IMR-90 (cell line): ENCODE measurements at regions not wholly inside any gene's neighbourhood (a gene's known extent, or its start where the extent isn't known, plus 50 kb on each side); places are given as distances from the start of the nearest gene placed in this dataset.

ENCODE experiments used
- ATAC-seq: fragments of 200-7000 bp; cut with Tn5 transposase; 2 replicates; pipeline ENCODE4 v1.9.1; 2020; ENCODE audit warnings: low read depth, mild to moderate bottlenecking, moderate library complexity
- BruUV-seq: library from RNA; stranded (reverse); fragments of 400-500 nt; replicated peaks from 2 replicates; lab custom pipeline; 2021; lab: Mats Ljungman, UMichigan
- CTCF ChIA-PET: fragments of 300-600 bp; formaldehyde crosslinking; extraction: SDS; loops from one replicate; lab custom pipeline; 2021; ENCODE audit warnings: antibody characterized with exemption; lab: Yijun Ruan, JAX
- POLR2A ChIA-PET: fragments of 300-600 bp; sonication (Branson Sonifier 250); formaldehyde crosslinking; loops from one replicate; lab custom pipeline; 2022; ENCODE audit warnings: antibody characterized with exemption; ENCODE audit not compliant: unreplicated experiment; lab: Charles Lee
- DNase-seq: peaks from one replicate; pipeline ENCODE4 v3.0.0; 2013
- H2AFZ ChIP-seq: replicated peaks from 2 replicates; pipeline ENCODE3; 2013; ENCODE audit warnings: low read length, mild to moderate bottlenecking; ENCODE audit not compliant: poor library complexity
- H2AK5ac ChIP-seq: 2 replicates; pipeline ENCODE4 v1.6.1; 2013; ENCODE audit warnings: low read depth, low read length, inconsistent platforms
- H2AK9ac ChIP-seq: replicated peaks from 2 replicates; pipeline ENCODE3; 2013; ENCODE audit warnings: mild to moderate bottlenecking, low read depth, low read length, moderate library complexity; ENCODE audit not compliant: poor library complexity
- H2BK120ac ChIP-seq: 2 replicates; pipeline ENCODE4 v1.6.1; 2013; ENCODE audit warnings: low read depth, low read length, inconsistent platforms
- H2BK15ac ChIP-seq: 3 replicates; pipeline ENCODE4 v1.6.1; 2013; ENCODE audit warnings: low read depth, low read length, inconsistent platforms
- H2BK20ac ChIP-seq: 2 replicates; pipeline ENCODE4 v1.6.1; 2013; ENCODE audit warnings: low read depth, mild to moderate bottlenecking, inconsistent platforms, low read length, moderate library complexity
- H2BK5ac ChIP-seq: 2 replicates; pipeline ENCODE4 v1.6.1; 2013; ENCODE audit warnings: mild to moderate bottlenecking, low read depth, low read length, inconsistent platforms; ENCODE audit not compliant: poor library complexity, severe bottlenecking
- H3K14ac ChIP-seq: replicated peaks from 2 replicates; pipeline ENCODE4 v1.6.1; 2013; ENCODE audit warnings: low read depth, low read length, inconsistent platforms
- H3K18ac ChIP-seq: 2 replicates; pipeline ENCODE4 v1.6.1; 2013; ENCODE audit warnings: low read depth, low read length, control low read depth
- H3K23ac ChIP-seq: 2 replicates; pipeline ENCODE4 v1.6.1; 2013; ENCODE audit warnings: low read depth, low read length, inconsistent platforms
- H3K27ac ChIP-seq: 2 replicates; pipeline ENCODE4 v1.5.1; 2013; ENCODE audit warnings: mild to moderate bottlenecking, control low read depth, low read length; ENCODE audit not compliant: insufficient read depth
- H3K27me3 ChIP-seq: 2 replicates; pipeline ENCODE4 v1.6.1; 2013; ENCODE audit warnings: low read length; ENCODE audit not compliant: control insufficient read depth, insufficient read depth
- H3K36me3 ChIP-seq: 2 replicates; pipeline ENCODE4 v1.6.1; 2013; ENCODE audit warnings: low read length, mixed read lengths; ENCODE audit not compliant: control insufficient read depth, insufficient read depth
- H3K4ac ChIP-seq: 2 replicates; pipeline ENCODE4 v1.6.1; 2013; ENCODE audit warnings: low read depth, low read length, inconsistent platforms
- H3K4me1 ChIP-seq: 2 replicates; pipeline ENCODE4 v1.6.1; 2013; ENCODE audit warnings: low read length, mixed read lengths; ENCODE audit not compliant: control insufficient read depth, insufficient read depth
- H3K4me2 ChIP-seq: 2 replicates; pipeline ENCODE4 v1.6.1; 2013; ENCODE audit warnings: low read depth, mild to moderate bottlenecking, control low read depth, low read length, moderate library complexity
- H3K4me3 ChIP-seq: 2 replicates; pipeline ENCODE4 v1.5.1; 2013; ENCODE audit warnings: low read depth, mild to moderate bottlenecking, control low read depth, low read length, moderate library complexity; ENCODE audit not compliant: insufficient read depth
- H3K56ac ChIP-seq: 2 replicates; pipeline ENCODE4 v1.6.1; 2013; ENCODE audit warnings: low read length, inconsistent platforms; ENCODE audit not compliant: insufficient read depth; ENCODE audit errors: extremely low read depth
- H3K79me1 ChIP-seq, 2 experiments: 2 replicates each; pipeline ENCODE4 v1.6.1; 2013; ENCODE audit warnings: low read length in 2 of 2, inconsistent platforms in 1 of 2, low read depth in 1 of 2
- H3K9ac ChIP-seq: 2 replicates; pipeline ENCODE4 v1.6.1; 2013; ENCODE audit warnings: low read depth, low read length, control low read depth
- H3K9me1 ChIP-seq: 2 replicates; pipeline ENCODE4 v1.6.1; 2013; ENCODE audit warnings: low read length, inconsistent platforms; ENCODE audit not compliant: insufficient read depth
- H3K9me3 ChIP-seq: 2 replicates; pipeline ENCODE4 v1.6.1; 2013; ENCODE audit warnings: low read length; ENCODE audit not compliant: control insufficient read depth, insufficient read depth
- H4K20me1 ChIP-seq: 2 replicates; pipeline ENCODE4 v1.6.1; 2013; ENCODE audit warnings: low read length, inconsistent platforms; ENCODE audit not compliant: insufficient read depth
- H4K5ac ChIP-seq: 2 replicates; pipeline ENCODE4 v1.6.1; 2013; ENCODE audit warnings: mild to moderate bottlenecking, low read depth, low read length, control low read depth
- H4K8ac ChIP-seq, 2 experiments: 2 replicates each; pipeline ENCODE4 v1.6.1; 2013; ENCODE audit warnings: low read depth in 2 of 2, low read length in 2 of 2, control low read depth in 1 of 2, inconsistent platforms in 1 of 2
- H4K91ac ChIP-seq: 2 replicates; pipeline ENCODE4 v1.6.1; 2013; ENCODE audit warnings: low read depth, low read length, inconsistent platforms; ENCODE audit not compliant: insufficient read depth
- BHLHE40 ChIP-seq: fragments of 150-350 bp; IDR thresholded peaks from 2 replicates; pipeline ENCODE4 v1.6.1; 2016; ENCODE audit warnings: mild to moderate bottlenecking, low read depth, low read length
- CEBPB ChIP-seq: IDR thresholded peaks from 2 replicates; pipeline ENCODE4 v1.6.1; 2012; ENCODE audit warnings: low read depth, low read length, improper control_type of control experiment
- CHD1 ChIP-seq: IDR thresholded peaks from 2 replicates; pipeline ENCODE4 v1.6.1; 2012; ENCODE audit warnings: low read depth, low read length, improper control_type of control experiment
- ELK1 ChIP-seq: fragments of 150-350 bp; IDR thresholded peaks from 2 replicates; pipeline ENCODE4 v1.6.1; 2016; ENCODE audit warnings: low read depth, mild to moderate bottlenecking, low read length, moderate library complexity, borderline replicate concordance
- FOS ChIP-seq: fragments of 150-350 bp; IDR thresholded peaks from 2 replicates; pipeline ENCODE4 v1.6.1; 2016; ENCODE audit warnings: low read depth, low read length
- MAFK ChIP-seq: IDR thresholded peaks from 2 replicates; pipeline ENCODE4 v1.6.1; 2012; ENCODE audit warnings: low read depth, low read length, improper control_type of control experiment
- MAZ ChIP-seq: IDR thresholded peaks from 2 replicates; pipeline ENCODE4 v1.6.1; 2012; ENCODE audit warnings: low read depth, mild to moderate bottlenecking, low read length, improper control_type of control experiment, moderate library complexity, borderline replicate concordance
- MXI1 ChIP-seq: IDR thresholded peaks from 2 replicates; pipeline ENCODE4 v1.6.1; 2012; ENCODE audit warnings: low read depth, mild to moderate bottlenecking, low read length, moderate library complexity, borderline replicate concordance
- NFE2L2 ChIP-seq: fragments of 150-350 bp; IDR thresholded peaks from 2 replicates; pipeline ENCODE4 v1.6.1; 2016; ENCODE audit warnings: low read depth, mild to moderate bottlenecking, low read length
- POLR2A ChIP-seq: IDR thresholded peaks from 2 replicates; pipeline ENCODE4 v1.6.1; 2012; ENCODE audit warnings: mild to moderate bottlenecking, low read depth, low read length
- RAD21 ChIP-seq: IDR thresholded peaks from 2 replicates; pipeline ENCODE4 v1.6.1; 2012; ENCODE audit warnings: low read length, improper control_type of control experiment
- RCOR1 ChIP-seq: IDR thresholded peaks from 2 replicates; pipeline ENCODE4 v1.6.1; 2012; ENCODE audit warnings: mild to moderate bottlenecking, low read length, improper control_type of control experiment; ENCODE audit not compliant: insufficient replicate concordance
- RFX5 ChIP-seq: IDR thresholded peaks from 2 replicates; pipeline ENCODE4 v1.8.0; 2012; ENCODE audit warnings: low read depth, mild to moderate bottlenecking, low read length, moderate library complexity
- SMC3 ChIP-seq: fragments of 150-350 bp; IDR thresholded peaks from 2 replicates; pipeline ENCODE4 v1.6.1; 2016; ENCODE audit warnings: low read depth, mild to moderate bottlenecking, antibody characterized with exemption, low read length, moderate library complexity
- WGBS, 2 experiments: methylation state at CpG; one replicate each; pipeline versions ENCODE4 v1.1.5 to v1.1.7; 2013; ENCODE audit warnings: missing lambda C conversion rate in 2 of 2; ENCODE audit not compliant: insufficient read length in 1 of 2; ENCODE audit errors: extremely low coverage in 2 of 2; 5-methylcytosine and 5-hydroxymethylcytosine counted together
- dilution Hi-C: fragments of 300-500 bp; cut with HindIII; formaldehyde crosslinking; loops from one replicate; pipeline ENCODE4 v1.14.3; 2018; ENCODE audit warnings: low sequenced_read_pairs; ENCODE audit not compliant: unreplicated experiment
- in situ Hi-C: fragments of 300-500 bp; cut with MboI; formaldehyde crosslinking; loops from 3 replicates; pipeline ENCODE4 v1.14.3; 2019; ENCODE audit warnings: low sequenced_read_pairs, inconsistent platforms, mixed read lengths
- intact Hi-C: fragments of 100-400 bp; cut with micrococcal nuclease; formaldehyde crosslinking; loops from 2 replicates; pipeline ENCODE4 v1.10.0; 2022
- TF ChIP-seq, protein P1 (sequence below): fragments of 150-350 bp; IDR thresholded peaks from 2 replicates; pipeline ENCODE4 v1.6.1; 2017; ENCODE audit warnings: mild to moderate bottlenecking, antibody characterized with exemption, low read length, low read depth
- TF ChIP-seq, protein P2 (sequence below): conservative IDR thresholded peaks from 2 replicates; pipeline ENCODE4 v1.5.1; 2012; ENCODE audit warnings: mild to moderate bottlenecking, low read depth, low read length, improper control_type of control experiment

DNA sequence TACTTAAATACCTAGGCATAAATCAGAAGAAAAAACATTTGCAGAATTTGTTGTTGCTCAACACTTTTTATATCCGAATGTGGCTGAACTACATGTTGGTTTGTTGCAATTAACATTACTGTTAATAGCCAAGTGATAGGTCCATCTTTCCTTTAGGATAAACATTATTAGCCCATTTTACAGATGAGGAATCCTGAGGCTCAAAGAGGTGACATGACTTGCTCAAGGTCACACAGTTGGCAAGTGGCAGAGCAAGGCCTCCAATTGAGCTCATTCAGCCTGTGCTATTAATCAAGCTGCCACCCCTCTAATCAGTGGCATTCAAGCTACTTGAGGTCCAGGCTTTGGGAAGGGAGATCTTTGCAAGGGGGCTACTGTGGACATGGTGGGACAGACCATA lies 125.8 kb upstream of the ATP2B2 start:
- DNase-seq = no peak
- Histone ChIP-seq H3K4ac (no peak overlapping the region), H3K4me3 (no peak overlapping the region), H3K14ac (no peak overlapping the region), H4K5ac (no peak overlapping the region), H3K18ac (no peak overlapping the region), H2AK9ac (no peak overlapping the region), H4K20me1 (no peaks in the 10 kb centered on the region), H3K9ac (no peak overlapping the region), H3K79me1 (no peaks in the 10 kb centered on the region), H2BK5ac (no peak overlapping the region), H3K4me1 (no peaks in the 10 kb centered on the region), H3K56ac (no peak overlapping the region), H2BK120ac (no peak overlapping the region), H2AK5ac (no peak overlapping the region), H2BK15ac (no peak overlapping the region), H3K27me3 (0 out of 2 replicates have a peak, but pooled peaks cover 1% of the 10 kb centered on the region), H3K9me1 (no peaks in the 10 kb centered on the region), H3K23ac (no peak overlapping the region), H3K27ac (no peak overlapping the region), H2AFZ (no peak overlapping the region), H3K36me3 (no peaks in the 10 kb centered on the region), H4K8ac (no peak overlapping the region), H4K91ac (no peak overlapping the region), H3K4me2 (no peak overlapping the region), H3K9me3 (no peaks in the 10 kb centered on the region), H2BK20ac (no peak overlapping the region)
- BruUV-seq = no TSS peak
- intact Hi-C loops (no loop called here), in situ Hi-C loops (no loop called here), dilution Hi-C loops (no loop called here)
- TF ChIP-seq MAFK (no peak), RCOR1 (no peak), BHLHE40 (no peak), MXI1 (no peak), FOS (no peak), POLR2A (no peak), CEBPB (no peak), CHD1 (no peak), SMC3 (no peak), ELK1 (no peak), RAD21 (no peak), RFX5 (no peak), MAZ (no peak), NFE2L2 (no peak)
- TF ChIP-seq, protein P1, sequence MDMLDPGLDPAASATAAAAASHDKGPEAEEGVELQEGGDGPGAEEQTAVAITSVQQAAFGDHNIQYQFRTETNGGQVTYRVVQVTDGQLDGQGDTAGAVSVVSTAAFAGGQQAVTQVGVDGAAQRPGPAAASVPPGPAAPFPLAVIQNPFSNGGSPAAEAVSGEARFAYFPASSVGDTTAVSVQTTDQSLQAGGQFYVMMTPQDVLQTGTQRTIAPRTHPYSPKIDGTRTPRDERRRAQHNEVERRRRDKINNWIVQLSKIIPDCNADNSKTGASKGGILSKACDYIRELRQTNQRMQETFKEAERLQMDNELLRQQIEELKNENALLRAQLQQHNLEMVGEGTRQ = no peak
- TF ChIP-seq, protein P2, sequence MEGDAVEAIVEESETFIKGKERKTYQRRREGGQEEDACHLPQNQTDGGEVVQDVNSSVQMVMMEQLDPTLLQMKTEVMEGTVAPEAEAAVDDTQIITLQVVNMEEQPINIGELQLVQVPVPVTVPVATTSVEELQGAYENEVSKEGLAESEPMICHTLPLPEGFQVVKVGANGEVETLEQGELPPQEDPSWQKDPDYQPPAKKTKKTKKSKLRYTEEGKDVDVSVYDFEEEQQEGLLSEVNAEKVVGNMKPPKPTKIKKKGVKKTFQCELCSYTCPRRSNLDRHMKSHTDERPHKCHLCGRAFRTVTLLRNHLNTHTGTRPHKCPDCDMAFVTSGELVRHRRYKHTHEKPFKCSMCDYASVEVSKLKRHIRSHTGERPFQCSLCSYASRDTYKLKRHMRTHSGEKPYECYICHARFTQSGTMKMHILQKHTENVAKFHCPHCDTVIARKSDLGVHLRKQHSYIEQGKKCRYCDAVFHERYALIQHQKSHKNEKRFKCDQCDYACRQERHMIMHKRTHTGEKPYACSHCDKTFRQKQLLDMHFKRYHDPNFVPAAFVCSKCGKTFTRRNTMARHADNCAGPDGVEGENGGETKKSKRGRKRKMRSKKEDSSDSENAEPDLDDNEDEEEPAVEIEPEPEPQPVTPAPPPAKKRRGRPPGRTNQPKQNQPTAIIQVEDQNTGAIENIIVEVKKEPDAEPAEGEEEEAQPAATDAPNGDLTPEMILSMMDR = no peak
- ChIA-PET POLR2A (no interaction called here), CTCF (no interaction called here)
- ATAC-seq = no peak
- WGBS, 2 experiments = no CpG with 5 or more reads among the region's 1 CpG
